GM18868 (cell line): ENCODE measurements at regions not wholly inside any gene's neighbourhood (a gene's known extent, or its start where the extent isn't known, plus 50 kb on each side); places are given as distances from the start of the nearest gene placed in this dataset.

Experiments used
- ATAC-seq: cut with Tn5 transposase; IDR thresholded peaks from one replicate; pipeline ENCODE4 v1.9.1; 2021; ENCODE audit warnings: mild to moderate bottlenecking, moderate library complexity; ENCODE audit not compliant: unreplicated experiment

DNA sequence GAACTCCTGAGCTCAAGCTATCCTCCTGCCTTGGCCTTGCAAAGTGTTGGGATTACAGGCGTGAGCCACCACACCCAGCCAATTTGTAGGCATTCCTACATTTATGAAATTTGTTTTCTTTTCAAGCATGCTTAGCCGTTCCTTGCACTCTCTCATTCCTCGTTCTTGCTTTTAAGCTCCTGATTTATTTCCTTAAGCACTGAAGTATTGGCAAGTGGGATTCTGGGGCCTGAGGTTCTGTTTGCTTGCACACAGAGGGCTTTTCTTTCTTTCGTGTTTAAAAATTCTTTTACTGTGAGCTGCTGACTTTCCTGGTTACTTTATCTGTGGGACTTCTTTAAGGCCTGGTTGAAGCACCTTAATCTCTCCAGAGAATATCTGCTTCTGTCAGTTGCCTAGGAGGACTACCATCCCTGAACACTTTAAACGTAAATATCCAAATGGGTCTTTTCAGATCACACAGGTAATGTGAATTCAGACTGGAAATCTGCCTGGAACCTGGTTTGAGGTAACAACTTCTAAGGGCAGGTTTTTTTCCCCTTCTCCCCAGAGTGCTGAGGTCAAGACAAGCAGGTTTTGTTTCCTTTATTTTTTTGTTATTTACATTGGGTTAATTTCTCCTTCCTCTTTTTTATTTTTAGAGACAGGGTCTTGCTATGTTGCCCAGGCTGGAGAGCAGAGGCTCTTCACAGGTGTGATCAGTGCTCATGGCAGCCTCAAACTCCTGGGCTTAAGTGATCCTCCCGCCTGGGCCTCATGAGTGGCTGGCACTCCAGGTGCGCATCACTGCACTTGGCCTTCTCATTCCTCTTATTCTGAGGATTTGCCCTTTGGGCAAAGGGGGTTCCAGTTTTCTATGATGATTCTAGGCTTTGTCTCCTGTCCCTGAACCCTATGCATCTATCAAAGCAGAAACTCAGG, 102.9 kb downstream of the PFKFB3 start:
- no peak for ATAC-seq

DNA sequence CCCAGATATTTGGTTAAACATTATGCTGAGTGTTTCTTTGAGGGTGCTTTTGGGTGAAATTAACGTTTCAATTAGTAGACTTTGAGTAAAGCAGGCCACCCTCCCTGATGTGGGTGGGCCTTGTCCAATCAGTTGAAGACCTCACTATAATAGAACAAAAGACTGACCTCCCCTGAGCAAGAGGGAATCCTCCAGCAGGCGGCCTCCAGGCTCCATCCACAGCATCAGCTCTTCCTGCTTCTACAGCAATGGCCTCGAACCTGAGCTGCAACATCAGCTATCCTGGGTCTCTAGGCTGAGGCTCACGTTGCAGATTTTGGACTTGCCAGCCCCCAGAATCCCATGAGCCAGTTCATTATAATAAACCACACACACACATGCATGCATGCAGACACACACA, 104.2 kb downstream of the PFKFB3 start:
- no peak for ATAC-seq

DNA sequence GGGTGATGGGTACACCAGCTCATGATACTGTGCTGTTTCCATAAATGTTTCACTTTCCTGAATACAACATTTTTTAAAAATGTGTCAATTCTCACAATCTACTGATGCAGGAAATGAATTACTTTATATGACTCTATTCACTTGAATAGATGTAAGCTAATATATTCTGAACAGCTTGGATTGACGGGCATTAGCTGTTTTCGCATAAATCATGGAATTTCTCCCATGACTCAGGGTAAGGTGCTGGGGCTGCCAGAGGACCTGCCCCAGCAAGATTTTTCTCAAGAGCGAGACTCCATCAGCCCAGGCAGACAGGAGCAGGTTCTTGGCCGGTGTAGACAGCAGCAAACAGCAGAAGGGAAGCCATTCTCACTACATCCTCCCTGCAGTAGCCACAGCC, 107.1 kb downstream of the PFKFB3 start:
- no peak for ATAC-seq

DNA sequence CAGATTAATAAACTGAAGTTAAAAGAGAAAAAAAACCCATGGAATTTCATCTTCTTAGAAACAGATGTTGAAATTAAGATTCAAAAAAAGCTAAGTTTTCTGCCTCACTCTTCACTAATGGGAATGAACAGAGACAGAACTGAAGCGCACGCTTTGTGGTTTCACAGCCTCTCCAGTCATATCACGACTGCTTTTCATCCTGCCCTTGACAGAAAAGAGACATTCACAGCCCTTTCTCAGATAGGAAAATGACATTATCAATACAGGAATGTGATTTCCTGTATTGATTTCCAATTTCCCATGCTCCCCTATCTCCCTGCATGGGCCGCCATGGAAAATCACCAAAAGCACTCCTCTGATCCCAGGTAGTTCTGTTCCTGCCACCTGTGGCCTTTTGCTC, 108.2 kb downstream of the PFKFB3 start:
- no peak for ATAC-seq

DNA sequence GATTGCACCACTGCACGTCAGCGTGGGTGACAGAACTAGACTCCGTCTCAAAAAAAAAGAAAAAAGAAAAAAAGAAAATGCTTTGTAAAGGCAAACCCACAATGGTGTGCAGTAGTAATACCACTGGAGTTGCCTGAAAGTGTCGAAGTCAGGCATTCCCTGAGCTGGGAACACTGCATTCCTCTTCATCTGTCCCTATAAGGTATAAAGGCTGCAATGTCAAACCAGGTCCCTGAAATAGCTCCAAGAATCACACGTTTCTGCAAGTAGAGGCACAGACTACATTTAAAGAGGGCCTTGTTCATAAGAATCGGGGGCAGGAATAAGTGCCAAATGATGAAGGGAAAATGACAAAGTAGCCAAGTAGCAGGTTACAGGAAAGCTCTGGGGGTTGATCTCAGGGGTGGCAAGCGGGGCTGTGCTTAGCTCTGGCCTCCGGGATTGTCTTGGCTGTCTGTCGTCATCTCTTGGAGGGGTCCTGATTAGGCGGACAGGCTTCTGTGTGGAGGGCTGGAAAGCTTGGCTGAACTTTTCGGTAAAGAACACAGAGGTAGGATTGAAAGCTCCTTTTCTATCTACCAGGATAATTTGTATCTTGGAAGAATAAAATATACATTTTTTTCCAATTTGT, 109.1 kb downstream of the PFKFB3 start:
- ATAC-seq: no peak

DNA sequence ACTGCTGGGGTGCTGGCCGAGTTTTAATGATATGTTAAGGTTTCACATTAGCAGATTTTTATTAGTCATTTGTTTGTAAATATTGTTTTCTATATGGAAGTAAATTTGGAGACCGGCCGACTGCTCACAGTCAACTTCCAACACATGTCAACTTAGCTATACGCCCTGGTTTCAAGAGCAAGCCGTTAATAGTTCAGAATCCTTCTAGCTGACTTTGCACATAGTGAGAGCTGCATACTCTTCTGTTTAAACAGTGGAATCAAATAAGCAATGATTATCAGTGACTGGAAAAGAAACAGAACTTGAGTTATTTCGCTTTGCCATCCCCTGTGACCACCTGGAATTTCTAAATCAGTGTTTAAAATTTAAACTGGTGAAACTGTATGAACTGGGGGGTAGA, 109.9 kb downstream of the PFKFB3 start:
- no peak for ATAC-seq

DNA sequence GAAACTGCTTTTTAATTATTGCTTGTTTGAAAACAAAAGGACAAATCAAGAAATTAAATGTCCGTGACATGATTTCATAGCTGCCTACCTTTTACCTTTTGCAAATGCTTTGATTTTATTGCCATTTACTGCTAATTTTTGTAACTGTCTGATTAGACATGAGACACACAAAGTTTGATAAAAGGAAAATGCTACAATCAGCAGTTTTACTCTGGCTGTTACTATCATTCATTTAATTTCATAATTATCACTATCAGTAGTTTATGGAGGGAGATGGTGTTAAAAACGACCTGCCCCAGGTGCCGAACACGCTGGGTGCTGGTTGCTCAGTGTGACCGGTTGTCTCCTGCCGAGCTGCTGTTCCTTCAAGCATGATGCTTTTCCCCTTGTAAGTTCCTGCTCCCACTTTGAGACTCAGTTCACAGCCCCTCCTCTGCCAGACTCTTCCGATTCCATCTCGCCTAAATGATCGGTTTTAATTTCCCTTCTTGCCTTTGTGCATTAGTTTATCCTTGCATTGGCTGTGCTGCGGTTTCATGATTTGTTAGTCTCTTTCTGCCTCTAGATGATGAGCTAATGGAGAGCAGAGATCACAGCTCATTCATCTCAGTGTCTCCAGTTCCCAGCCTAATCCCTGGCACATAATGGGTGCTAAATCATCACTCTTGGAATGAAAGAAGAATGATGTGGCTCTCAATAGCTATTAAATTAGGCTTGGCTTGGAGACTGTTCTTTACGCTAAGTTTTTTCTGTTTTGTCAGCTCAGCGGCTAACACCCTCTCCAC, 110.6 kb downstream of the PFKFB3 start:
- ATAC-seq: no peak

DNA sequence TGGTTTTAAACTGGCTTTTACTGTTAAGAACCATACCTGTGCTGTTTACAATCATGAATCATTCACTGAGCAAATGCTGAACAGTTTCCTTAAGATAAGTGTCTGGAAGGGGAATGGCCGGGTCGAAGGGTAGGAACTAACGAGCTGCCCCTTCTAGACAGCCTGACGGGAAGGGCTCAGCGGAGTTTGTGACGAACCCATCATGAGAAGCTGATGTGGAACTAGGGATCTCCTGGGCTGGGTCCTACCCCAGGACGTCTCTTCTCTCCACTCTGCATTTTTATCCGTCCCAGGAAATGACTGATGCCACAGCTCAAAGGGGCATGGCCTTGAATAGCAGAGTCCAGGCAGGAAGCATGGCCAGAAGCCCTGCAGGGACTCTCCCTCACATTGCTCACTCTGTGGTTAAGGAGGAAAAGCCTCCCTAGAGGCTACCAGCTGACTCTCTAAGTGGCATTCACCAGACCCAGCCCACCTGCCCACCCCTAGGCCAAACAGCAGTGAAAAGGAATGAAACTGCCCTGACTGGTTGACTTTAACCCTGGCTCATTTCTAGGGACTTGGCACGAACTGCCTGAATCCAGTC, 112.0 kb downstream of the PFKFB3 start:
- no peak for ATAC-seq

DNA sequence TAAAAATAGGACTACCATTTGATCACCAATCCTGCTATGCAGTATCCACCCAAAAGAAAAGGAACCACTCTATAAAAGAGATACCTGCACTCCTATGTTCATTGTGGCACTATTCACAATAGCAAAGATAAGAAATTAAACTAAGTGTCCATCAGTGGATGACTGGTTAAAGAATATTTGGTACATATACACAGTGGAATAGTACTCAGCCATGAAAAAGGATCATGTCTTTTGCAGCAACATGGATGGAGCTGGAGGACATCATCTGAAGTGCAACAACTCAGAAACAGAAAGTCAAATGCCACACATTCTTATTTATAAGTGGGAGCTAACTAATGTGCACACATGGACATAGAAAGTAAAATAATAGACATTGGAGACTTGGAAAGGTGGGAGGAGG, 116.4 kb downstream of the PFKFB3 start:
- ATAC-seq: no peak

DNA sequence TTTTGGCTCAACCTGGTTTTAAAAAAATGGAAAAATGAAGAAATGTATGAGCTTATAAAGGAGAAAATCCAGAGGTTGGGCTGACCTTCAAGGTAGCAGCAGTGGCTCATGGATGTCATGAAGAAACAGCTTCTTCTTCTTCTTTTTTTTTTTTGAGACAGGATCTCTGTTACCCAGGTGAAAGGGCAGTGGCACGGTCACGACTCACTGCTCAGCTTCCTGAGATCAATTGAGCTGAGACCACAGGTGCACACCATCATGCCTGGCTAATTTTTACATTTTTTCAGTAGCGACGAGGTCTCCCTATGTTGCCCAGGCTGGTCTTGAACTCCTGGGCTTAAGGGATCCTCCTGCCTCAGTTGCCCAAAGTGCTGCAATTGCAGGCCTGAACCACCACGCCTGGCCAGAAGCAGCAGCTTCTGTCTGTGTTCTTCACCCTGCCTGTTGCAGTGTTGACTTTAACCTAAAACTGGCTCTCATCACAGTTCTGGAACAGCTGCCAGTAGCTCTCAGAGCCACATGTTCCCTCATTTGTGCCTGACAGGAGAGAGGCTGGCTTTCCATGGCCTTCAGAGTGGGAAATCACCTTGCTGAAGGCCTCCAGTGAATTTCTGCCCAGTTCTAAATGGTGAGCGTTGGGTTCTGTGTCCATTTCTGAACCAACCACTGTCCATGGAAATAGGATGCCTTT, 117.7 kb downstream of the PFKFB3 start:
- ATAC-seq: peak; percentile 81

DNA sequence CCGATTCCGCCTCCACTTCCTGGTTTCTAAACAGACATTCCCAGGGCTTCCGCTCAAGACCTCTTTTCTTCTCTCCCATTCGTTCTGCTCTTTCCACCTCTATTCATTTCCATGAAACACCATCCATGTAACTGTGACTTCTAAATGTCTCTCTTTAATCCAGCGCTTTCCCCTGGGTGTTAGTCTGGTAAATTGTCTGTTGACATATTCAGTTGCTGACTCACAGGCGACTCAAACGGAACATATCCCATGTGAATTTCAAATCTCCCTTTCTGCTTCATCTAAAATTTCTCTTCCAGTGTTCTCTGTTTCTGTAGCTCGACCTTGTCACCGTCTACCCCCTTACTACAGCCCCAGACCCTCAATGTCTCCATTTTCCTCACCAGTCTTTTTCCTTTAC, 119.1 kb downstream of the PFKFB3 start:
- ATAC-seq: no peak

DNA sequence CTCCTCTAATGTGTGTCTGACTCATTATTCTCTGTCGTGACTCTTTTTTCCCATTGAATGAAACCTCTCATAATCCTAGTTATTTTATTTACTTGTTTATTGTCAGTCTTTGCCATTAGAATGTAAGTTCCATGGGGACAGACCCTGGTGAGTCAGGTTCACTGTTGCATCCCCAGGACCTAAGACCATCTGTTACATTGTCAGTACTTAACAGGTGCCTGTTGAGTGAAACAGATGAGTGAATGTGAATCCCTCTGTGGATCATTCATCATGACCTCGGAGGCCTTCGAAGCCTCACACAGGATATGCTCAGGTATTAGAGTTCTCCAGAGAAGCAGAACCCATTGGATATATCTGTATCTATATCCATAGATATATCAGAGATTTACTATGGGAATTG, 120.1 kb downstream of the PFKFB3 start:
- ATAC-seq: no peak

DNA sequence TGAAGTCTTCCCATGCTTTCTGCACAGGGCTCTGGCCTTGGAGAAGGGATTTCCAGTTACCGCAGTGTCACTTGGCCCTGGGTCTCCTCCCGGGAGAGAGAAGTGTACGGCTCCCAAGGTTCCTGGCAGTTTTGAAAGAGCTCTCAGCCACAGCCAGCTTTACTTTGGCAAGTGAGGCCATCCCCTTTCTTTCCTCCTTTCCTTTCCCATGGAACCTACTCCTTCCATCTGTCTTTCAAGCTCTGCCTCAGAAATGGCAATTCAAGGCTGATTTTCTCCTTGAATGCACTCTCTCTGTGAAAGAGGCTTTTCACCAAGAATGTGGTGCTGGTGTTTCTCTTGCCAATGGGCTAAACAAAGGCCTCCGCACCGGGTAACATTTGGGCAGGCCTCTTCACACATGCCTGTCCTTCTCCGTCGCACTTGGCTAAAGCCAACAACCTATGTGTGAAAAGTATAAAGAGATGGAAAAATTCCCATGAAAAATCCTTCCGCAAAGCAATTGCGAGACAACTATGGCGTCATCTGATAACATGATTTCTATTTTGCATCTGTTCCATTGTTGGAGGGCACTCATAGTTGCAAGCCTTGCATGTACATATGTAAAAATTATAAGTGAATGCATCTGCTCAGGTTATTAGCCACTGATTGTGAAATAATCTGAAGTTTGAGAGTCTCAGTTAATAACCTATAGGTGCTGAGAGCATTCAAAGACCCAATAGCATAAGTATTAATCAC, 125.4 kb downstream of the PFKFB3 start:
- ATAC-seq: no peak

DNA sequence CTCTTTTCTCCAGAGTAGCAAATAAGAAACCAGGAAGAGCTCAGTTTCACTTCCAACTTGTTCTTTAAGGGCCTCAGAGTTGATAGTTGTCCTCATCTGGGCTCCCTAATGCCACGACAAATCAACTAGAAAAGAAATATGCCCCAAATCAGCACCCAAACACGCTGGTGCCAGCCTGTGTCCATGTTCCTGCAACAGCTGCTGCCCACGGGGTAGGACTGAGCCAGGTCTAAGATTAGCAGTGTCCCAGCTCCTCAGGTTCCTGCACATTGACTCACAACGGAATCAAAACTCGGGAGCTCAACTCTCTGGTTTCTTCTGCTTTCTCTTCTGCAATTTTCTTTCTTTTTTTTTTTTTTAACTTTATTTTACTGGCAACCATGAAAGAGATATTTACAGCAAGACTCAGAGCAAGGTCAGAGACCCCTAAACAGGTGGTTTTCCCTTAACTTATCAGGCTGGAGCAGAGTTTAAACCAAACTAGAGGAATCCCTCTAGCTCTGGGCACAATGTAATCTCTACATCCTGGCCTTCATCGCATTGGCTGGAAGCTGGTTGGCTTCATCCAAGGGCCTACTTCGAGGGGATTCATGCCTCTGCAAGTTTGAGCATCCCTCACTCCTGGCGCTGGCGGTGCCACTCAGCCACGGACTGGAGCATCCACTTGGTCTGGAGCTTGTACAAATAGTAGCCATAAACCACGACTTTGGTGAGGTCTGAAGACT, 126.1 kb downstream of the PFKFB3 start:
- peak; percentile 40 for ATAC-seq

DNA sequence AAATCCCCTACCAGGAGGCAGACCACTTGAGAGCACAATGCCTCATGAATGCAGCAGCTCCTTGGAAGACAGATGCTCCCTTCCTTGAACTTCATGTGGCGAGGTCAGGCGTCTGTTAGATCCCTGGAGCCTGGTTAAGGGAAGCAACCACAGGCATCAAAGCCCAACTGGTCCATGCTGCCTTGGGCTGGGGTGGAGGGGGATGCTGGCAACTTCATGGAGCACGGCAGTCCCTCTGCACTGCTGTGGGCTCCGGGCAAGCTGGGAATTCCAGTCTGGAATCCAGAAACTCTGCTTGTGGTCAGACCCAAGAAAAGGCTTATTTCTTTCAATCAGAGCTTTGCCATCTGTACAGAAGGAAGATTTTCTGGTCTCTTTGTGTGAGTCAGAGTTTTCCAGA, 130.4 kb downstream of the PFKFB3 start:
- ATAC-seq: no peak

DNA sequence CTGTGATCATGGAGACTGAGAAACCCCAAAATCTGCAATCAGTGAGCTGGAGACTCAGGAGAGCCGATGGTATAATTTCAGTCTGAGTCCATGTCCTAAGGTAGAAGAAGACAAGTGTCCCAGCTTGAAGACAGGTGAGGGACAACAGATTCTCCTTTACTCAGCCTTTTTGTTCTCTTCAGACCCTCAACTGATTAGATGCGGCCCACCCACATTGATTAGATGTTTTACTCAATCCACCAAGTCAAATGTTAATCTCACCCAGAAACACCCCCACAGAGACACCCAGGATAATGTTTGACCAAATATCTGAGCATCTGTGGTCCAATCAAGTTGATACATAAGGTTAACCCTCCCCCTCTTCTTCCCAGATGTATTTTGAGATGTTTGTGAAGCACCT, 131.2 kb downstream of the PFKFB3 start:
- ATAC-seq: no peak

DNA sequence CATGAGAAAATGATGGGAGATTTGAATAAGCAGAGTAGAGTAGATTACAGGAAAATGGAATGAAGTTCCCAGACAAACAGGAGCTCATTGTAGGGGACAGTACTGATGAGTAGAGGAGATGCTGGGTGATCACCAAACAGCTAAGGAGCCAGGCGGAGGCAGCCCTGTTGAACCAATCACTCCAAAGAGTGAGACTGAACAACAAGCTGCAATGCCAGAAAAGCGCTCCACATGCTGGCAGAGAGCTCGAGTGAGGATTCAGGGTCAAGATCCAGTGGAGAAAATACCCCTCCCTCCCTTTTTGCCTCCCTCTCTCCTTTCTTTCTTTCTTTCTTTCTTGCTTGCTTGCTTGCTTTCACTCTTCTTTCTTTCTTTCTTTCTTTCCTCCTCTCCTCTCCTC, 133.3 kb downstream of the PFKFB3 start:
- no peak for ATAC-seq

DNA sequence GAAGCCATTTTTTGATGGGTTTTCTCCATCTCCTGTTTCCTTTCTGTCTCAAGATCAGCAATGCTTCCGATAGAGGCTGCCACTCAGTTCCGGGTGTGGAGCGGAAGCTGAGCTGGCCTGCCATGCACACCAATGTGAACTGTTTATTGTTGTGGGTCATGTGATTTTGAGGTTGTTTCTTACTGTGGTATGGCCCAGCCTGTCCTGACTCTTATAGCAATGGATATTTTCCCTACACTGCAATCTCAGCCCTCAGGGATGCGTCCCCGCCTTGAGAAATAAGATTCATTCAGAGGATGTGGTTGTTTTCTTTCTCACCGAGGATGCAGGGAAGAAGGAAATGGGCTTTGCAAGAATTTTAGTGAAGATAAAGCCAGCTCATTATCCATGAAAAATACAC, 134.7 kb downstream of the PFKFB3 start:
- no peak for ATAC-seq

DNA sequence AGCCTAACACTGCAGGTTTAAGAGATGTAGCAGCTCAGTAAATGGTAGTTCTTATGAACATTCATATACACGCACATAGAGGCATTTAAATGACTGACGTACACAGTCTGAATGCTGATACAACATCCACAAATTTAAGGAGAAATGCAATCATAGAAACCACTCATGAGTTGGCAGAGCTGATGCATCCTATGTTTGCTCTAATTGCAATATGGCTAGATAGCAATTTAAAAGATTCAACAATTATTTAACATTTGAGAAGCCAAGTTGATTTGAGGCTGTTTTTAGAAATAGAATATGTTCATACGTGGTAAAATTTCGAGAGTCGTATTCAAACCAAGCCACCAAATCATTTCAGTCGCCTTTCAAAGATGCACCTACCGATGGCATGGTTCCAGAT, 135.6 kb downstream of the PFKFB3 start:
- no peak for ATAC-seq
